Activated CD4-positive, alpha-beta T cell treated with anti-CD3 and anti-CD28 coated beads, Interleukin-2, Interleukin-6, amounts not matched to agents 100 ng/mL and 50 ng/mL, durations not matched to agents 16 hours and 8 hours (primary cell): ENCODE measurements at regions not wholly inside any gene's neighbourhood (a gene's known extent, or its start where the extent isn't known, plus 50 kb on each side); places are given as distances from the start of the nearest gene placed in this dataset.
A peak's percentile ranks its signal among the peaks of the same experiment; 100 is the strongest.
"Not testable (repeated sequence)": the region's sequence is repeated elsewhere in the genome, so short reads cannot be mapped to it uniquely, and the experiment has no call there.

Experiments
- DNase-seq: peaks from one replicate; pipeline ENCODE4 v3.0.0-alpha.2; 2020

DNA sequence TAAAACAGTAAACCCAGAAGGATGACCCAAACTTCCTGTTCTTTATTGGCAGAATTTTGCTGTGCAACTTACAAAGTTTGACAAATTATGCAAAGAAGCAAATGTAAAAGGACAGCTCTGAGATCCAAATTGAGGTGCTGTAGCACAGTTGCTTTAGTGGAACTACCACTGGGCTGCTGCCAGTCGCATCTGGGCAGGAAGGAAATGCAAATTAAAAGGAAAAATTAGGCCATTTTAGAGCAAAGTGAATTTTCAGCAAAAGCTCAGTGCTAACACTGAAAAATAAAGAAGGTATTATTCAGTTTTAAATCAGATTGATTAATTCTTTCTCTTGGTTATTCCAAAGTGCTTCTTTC, 104.5 kb downstream of the ZMAT3 start:
- no peak for DNase-seq

DNA sequence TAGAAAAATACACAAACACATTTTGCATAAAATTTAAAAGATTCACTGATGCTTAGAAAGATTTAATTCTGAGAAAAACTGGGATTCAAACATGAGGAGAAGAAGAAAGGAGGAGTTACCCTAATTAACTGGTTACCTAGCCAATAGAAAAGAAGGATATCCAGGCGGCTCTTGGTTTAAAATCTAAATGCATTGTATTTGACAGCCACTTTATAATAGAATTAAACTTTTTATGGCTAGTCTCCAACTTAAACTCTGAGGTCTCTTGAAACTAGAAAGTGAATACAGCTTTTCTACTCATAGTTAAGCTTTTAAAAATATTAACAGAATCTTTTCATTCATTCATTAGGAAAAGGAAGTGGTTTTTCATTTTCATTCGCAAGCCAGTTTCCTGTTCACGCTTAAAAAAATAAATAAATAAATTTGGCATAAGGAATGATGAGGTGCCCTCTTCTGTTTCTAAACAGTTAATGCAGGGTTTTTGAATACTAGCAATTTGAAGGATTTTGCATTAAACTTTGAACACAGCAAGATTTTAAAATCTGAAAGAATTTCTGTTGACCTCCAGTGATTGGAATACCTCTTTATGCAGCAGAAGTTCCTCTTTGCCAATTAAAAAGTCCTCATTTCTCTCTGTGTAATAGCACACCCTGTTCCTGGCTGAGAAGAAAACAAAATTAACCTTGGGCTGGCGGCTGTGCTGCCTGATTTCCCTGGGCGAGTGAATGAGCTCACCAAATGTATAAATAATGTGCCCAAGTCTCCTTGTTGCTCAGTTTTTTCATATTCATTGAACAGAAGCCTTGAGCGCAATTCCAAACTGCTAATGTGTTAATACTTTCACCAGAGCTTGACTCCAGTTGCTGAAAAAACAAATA, 105.1 kb downstream of the ZMAT3 start:
- DNase-seq = no peak

DNA sequence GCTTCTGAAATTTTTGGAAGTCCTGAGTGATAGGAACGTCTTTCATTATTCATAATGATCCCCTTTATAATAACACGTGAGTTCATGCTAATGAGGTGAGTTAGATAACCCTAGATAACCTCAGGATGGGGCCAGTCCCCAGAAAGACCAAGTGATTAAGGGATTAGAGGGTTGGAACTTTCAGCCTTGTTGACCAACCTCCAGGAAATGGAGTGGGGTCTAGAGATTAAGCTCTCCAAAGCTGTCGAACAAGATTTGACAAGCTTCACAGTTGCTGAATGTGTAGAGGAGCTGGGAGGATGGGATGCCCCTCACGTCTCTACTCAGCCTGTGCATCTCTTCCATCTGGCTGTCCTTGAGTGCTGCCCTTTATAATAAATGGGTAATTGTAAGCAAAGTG, 107.1 kb downstream of the ZMAT3 start:
- DNase-seq = no peak

DNA sequence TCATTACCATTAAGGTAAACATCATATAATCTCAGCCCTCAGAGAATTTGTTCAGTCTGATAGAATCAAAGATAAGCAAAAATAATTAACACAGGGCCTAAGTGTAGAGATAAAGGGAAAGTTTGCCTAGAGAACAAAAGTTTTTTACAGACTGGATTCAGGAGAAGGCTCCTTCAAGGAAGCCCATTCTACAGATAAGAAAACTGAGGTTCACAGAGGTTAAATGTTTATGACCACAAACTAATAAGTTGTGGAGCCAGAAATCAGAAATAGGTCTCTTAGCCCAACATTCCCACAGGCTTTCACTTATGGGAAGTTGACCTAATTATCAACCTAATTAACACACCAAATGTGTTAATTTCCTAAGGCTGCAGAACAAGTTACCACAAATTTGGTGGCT, 110.7 kb downstream of the ZMAT3 start:
- DNase-seq = no peak

DNA sequence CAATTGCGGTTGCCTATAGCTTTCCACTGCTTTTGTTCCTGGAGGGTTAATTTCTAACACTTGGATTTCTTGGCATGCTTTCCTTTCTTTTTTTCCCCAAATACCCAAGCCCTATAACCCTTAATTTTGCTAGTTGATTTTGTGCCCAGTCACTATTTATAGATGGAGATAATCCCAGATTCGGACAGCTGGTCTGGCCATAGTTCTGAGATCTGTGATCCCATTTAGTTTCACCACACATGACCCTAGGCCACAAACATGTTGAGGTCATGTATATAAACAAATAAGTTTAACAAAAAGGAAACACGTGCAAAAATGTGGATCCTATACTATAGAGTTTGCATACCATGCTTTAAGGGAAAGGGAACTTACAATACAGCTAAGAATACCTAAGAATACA, 111.4 kb downstream of the ZMAT3 start:
- DNase-seq = no peak

DNA sequence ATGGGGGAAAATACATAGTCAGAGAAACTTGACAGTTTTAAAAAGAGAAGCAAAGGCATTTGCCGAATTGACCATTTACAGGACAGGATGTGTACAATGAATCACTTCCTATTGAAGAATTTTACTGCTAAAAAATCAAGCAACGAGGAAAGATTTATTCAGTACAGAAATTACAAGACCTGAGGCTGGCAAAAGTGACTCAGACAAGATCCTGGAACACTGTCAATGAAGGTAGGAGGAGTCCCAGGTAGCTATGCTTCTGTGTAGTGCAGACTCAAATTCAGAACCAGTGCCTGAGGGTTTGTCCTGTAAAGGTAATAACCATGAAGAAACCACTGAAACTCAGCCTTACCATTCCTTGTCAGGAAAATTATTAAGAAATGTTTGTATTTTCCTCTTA, 120.9 kb downstream of the ZMAT3 start:
- peak; percentile 43 for DNase-seq

DNA sequence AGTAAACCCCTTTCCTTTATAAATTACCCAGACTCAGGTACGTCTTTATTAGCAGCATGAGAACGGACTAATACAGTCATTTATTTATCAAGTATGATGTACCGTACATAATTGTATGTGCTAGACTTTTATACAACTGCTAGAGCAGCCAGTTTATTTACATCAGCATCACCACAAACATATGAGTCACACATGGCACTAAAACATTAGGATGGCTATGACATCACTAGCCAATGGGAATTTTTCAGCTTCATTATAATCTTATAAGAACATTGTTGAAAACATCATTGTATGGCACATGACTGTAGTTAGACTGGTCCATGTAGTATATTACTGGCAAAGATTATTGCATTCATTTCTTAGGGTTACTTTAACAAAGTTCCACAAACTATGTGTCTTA, 121.7 kb downstream of the ZMAT3 start:
- DNase-seq = no peak

DNA sequence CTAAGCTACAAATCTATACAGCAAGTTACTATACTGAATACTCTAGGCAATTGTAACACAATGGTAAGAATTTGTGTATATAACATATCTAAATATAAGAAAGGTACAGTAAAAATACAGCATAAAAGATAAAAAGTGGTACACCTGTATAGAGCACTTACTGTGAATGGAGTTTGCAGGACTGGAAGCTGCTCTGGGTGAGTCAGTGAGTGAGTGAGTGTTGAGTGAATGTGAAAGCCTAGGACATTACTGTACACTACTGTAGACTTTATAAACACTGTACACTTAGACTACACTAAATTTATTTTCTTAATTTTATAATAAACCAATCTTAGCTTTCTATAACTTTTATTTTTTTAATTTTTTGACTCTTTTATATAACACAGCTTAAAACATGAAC, 123.1 kb downstream of the ZMAT3 start:
- DNase-seq = no peak

DNA sequence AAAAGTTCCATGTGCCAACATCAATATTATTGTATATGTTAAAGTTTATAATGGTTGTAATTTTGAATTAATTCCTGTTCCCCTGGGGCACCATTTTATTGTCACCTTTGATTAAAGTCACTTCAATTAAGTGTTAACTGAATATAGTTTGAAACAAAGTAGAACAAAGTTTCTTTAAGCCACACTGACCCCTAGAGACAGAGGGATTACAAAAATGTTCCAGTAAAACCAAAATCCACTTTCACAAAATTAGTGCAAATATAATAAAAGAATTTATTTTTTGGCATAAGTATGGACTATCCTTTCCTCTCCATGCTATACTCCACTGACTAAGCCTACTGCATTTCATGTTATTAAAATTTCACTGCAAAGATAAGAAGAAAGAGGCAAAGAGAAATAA, 123.9 kb downstream of the ZMAT3 start:
- no peak for DNase-seq

DNA sequence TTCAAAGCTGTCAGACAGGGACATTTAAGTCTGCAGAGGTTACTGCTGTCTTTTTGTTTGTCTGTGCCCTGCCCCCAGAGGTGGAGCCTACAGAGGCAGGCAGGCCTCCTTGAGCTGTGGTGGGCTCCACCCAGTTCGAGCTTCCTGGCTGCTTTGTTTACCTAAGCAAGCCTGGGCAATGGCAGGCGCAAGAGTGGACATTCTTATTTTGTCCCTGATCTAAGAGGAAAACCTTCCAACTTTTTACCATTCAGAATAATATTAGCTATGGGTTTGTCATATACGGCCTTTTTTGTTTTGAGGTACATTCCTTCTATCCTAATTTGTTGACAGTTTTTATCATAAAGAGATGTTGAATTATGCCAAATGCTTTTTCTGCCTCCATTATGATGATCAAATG, 129.3 kb downstream of the ZMAT3 start:
- not testable (repeated sequence) for DNase-seq

DNA sequence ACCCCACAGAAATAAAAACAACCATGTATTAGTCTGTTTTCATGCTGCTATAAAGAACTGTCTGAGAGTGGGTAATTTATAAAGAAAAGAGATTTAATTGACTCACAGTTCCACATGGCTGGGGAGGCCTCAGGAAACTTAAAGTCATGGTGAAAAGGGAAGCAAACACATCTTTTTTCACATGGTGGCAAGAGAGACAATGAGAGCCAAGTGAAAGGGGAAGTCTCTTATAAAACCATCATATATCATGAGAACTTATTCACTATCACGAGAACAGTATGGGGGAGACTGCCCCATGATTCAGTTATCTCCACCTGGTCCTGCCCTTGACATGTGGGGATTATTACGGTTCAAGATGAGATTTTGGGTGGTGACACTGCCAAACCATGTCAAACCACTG, 141.5 kb downstream of the ZMAT3 start:
- DNase-seq = no peak

DNA sequence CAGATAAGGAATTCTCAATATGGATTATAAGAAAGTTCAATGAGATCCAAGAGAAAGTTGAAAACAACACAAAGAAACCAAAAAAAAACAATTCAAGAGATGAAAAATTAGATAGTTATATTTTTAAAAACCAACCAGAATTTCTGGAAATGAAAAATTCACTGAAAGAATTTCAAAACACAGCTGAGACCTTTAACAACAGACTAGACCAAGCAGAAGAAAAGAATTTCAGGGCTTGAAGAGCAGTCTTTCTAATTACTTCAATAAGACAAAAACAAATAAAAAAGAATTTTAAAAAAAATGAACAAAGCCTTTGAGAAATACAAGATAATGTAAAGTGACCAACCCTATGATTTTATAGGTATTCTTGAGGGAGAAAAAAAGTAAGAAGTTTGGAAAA, 155.4 kb downstream of the ZMAT3 start:
- DNase-seq = no peak

DNA sequence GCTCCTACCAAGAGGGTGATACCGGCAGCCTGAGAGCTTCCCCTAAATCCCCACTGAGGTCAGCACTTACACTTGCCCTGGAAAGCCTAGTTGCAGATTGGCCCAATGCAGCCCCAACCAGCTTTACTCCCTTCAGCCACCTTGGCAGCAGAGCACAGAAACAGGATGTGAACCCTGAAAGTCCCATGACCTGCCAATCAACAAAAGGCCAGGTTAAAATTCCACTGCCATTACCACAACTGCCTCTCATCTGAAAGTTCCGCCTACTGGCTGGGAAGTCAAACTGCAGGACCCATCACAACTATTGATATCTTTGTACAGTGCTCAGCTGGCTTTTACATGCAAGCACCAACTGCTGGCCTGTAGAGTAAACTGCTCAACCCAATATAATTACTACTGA, 156.2 kb downstream of the ZMAT3 start:
- DNase-seq = no peak

DNA sequence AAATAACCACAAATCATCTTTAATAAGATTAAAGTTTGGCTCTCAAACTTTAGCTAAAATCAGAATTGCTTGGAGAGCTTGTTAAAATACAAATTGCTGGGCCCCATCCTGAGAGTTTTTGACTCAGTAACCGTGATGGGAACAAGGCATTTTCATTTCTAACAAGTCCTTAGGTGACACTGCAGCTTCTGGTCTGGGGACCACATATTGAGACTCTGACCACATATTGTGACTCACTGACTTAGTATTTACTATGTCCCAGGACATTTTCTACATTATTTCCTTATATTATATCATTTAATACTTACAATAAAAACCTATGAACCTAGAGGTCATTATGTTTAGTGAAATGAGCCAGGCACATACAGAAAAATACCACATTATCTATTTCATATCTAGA, 164.5 kb downstream of the ZMAT3 start:
- no peak for DNase-seq

DNA sequence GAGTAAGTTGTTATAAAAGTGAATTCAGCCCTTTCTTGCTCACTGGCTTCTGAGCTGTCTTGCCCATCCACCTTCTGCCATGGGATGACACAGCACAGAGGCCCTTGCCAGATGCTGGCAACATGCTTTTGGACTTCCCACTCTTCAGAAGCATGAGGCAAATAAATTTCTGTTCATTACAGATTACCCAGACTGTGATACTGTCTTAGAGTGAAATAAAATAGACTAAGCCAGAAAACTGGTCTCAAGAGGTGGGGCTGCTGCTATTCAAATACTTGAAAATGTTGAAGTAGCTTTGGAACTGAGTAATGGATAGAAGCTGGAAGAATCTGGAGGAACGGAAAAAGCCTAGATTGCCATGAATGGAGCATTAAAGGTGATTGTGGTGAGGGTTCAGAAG, 170.4 kb downstream of the ZMAT3 start:
- no peak for DNase-seq

DNA sequence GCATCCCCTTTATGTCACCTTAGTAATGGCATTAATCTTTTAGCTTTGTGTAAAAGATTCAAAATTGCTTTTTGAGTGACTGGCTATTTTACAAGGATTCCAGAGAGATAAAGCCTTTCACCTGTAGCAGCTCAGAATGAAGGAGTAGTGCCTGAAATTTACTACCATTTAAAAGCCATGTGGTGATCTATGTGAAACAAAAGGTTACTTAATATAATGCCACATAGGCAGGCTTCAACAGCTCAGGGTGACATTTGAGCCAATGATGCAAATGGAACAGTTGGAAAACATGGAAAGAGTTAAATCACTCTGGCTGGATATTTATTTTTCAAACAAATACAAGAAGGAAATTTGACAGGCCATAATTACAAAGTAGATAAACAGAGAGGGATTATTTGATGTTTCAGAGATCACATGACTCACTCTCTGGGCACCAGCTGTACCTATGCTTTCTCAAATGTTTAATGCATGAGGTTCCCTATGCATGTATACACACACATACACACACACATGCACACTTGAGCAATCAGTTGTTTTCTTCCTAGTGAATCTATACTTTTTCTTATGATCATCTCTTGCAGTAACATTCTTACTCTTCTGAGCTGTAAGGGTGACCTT, 171.5 kb downstream of the ZMAT3 start:
- DNase-seq = no peak

DNA sequence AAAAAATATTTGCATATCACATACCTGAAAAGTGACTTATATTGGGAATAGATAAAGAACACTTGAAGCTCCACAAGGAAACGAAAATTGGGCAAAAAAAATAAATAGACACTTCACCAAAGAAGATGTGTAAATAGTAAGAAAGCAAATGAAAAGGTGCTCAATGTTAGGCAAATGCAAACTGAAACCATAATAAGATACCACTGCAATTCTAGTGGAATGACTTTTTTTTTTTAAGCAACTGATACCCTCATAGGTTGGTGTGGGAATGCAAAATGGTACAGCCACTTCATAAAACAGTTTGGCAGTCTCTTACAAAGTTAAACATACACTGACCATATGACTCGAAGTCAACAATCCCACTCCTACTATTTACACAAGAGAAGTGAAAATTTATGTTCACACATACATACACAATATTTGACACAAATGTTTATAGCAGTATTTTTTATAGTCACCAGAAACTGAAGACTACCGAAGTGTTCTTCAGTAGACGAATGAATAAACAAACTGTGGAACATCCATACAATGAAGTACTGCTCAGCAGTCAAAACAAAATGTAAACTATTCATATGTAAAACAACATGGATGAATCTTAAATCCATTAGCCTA, 176.3 kb downstream of the ZMAT3 start:
- no peak for DNase-seq
